Bronchial epithelial cell (primary cell): ENCODE measurements at regions not wholly inside any gene's neighbourhood (a gene's known extent, or its start where the extent isn't known, plus 50 kb on each side); places are given as distances from the start of the nearest gene placed in this dataset.

Source experiments
- DNase-seq: peaks from one replicate; pipeline ENCODE4 v3.0.0-alpha.2; 2010; ENCODE audit warnings: low read depth
- FAIRE-seq: peaks from 2 replicates; lab custom pipeline; 2011; peaks lifted over from hg19 to GRCh38; lab: Jason Lieb, UNC
- H3K27me3 ChIP-seq: 2 replicates; pipeline ENCODE4 v1.5.1; 2011; ENCODE audit warnings: low read length; ENCODE audit not compliant: control insufficient read depth, insufficient read depth
- H3K36me3 ChIP-seq: 2 replicates; pipeline ENCODE4 v1.5.1; 2011; ENCODE audit warnings: low read length; ENCODE audit not compliant: control insufficient read depth, insufficient read depth
- H3K4me3 ChIP-seq: 2 replicates; pipeline ENCODE4 v1.5.1; 2011; ENCODE audit warnings: mild to moderate bottlenecking, low read depth, low read length, control low read depth
- CTCF ChIP-seq: IDR thresholded peaks from 2 replicates; pipeline ENCODE4 v1.5.1; 2011; ENCODE audit warnings: mild to moderate bottlenecking, moderate library complexity, low read length, control low read depth, inconsistent platforms; ENCODE audit not compliant: insufficient read depth, severe bottlenecking

- H3K36me3 ChIP-seq = no peaks in the 10 kb centered on the region
- no peak overlapping the region for H3K4me3 ChIP-seq
- no peaks in the 10 kb centered on the region for H3K27me3 ChIP-seq
- no peak for TF ChIP-seq CTCF
- DNase-seq (no peak), FAIRE-seq (no peak)
Measured at GRCh38 chr1:36656838-36657237, 174.1 kb upstream of the CSF3R start.

- FAIRE-seq (no peak), DNase-seq (no peak)
- H3K27me3 ChIP-seq = no peaks in the 10 kb centered on the region
- no peaks in the 10 kb centered on the region for H3K36me3 ChIP-seq
- no peak for TF ChIP-seq CTCF
- H3K4me3 ChIP-seq = no peak overlapping the region
Measured at GRCh38 chr1:36656271-36656670, 173.6 kb upstream of the CSF3R start.

- DNase-seq (no peak), FAIRE-seq (no peak)
- H3K36me3 ChIP-seq = no peaks in the 10 kb centered on the region
- H3K27me3 ChIP-seq = no peaks in the 10 kb centered on the region
- no peak for TF ChIP-seq CTCF
- no peak overlapping the region for H3K4me3 ChIP-seq
Measured at GRCh38 chr1:36654586-36654985, 171.9 kb upstream of the CSF3R start.

- FAIRE-seq (peak; percentile 13), DNase-seq (no peak)
- H3K27me3 ChIP-seq = no peaks in the 10 kb centered on the region
- H3K4me3 ChIP-seq = no peak overlapping the region
- H3K36me3 ChIP-seq = no peaks in the 10 kb centered on the region
- no peak for TF ChIP-seq CTCF
Measured at GRCh38 chr1:36653850-36654249, 171.1 kb upstream of the CSF3R start.

- H3K4me3 ChIP-seq = no peak overlapping the region
- TF ChIP-seq CTCF = no peak
Measured at GRCh38 chr1:36652586-36652985, 169.9 kb upstream of the CSF3R start.

GRCh38 chr1:36652011-36652410 lies 169.3 kb upstream of the CSF3R start:
- no peak for DNase-seq
- Histone ChIP-seq H3K4me3 (no peak overlapping the region), H3K27me3 (no peaks in the 10 kb centered on the region), H3K36me3 (no peaks in the 10 kb centered on the region)
- no peak for FAIRE-seq
- TF ChIP-seq CTCF = no peak

More at GRCh38 chr1:36652586-36652985, 169.9 kb upstream of the CSF3R start:
- Histone ChIP-seq H3K36me3 (no peaks in the 10 kb centered on the region), H3K27me3 (no peaks in the 10 kb centered on the region)
- FAIRE-seq (no peak), DNase-seq (no peak)
